ENCODE measurements at regions not wholly inside any gene's neighbourhood (a gene's known extent, or its start where the extent isn't known, plus 50 kb on each side); places are given as distances from the start of the nearest gene placed in this dataset.

DNA sequence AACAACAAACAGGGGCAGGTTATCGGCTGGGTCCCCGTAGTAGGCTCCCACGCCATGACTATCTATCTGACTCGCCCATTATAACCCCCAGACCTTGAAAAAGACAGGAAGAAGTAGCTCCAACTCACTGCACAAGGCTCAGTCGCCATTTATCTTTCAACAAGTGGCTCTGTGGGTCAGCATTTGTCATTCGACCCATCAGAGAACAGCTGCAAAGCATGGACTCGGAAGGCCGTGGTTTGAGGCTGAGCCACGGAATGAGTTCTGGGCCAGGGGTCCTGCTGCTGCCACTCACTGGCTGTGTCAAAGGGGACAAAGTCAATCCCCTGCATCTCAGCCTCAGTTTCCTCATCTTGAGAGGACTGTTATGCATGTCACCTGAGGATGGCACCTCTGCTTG lies 131.0 kb downstream of the DMRTA2 start:
- no peak for DNase-seq (ENCODE audit: low read depth)

DNA sequence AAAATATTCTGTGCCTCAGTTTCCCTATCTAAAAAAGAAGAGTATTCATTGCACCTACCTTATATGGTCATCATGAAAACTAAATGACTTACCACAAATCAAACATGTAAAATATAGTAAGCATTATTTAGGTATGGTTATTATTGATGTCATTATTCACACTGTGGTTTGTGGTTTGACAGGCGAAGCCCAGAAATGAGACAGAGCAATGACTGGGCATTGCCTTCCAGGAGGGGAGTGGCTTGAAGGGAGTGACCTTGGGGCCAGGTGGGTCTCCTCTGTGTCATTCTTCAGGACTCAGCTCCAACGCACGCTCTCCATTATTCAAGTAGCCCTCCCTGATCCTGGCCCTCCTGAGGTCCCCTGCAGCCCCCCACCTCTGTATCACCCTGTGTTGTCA lies 133.7 kb downstream of the DMRTA2 start:
- no peak for DNase-seq (ENCODE audit: low read depth)

DNA sequence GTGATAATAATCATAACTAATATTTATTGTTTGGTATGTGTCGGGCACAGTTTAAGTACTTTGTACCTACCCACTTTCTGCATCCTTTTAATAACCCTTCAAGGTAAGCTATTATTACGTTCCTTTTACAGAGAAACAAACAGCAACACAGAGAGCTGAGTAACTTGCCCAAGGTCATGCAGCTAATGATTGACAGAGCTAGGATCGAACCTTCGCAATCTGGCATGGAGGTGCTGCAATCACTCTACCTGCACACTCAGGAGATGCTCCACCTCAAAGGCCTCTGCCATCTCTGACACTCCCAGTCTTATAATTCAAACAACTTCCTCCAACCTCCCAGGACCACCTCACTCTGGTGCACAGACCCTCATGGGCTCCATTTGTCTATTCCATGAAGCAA lies 137.2 kb downstream of the DMRTA2 start:
- no peak for DNase-seq (ENCODE audit: low read depth)

- DNase-seq (ENCODE audit: low read depth), result no peak
Observed at GRCh38 chr1:50279622-50280330, 143.5 kb downstream of the DMRTA2 start.

- DNase-seq (ENCODE audit: low read depth), result no peak
Observed at GRCh38 chr1:50278961-50279360, 144.3 kb downstream of the DMRTA2 start.

DNA sequence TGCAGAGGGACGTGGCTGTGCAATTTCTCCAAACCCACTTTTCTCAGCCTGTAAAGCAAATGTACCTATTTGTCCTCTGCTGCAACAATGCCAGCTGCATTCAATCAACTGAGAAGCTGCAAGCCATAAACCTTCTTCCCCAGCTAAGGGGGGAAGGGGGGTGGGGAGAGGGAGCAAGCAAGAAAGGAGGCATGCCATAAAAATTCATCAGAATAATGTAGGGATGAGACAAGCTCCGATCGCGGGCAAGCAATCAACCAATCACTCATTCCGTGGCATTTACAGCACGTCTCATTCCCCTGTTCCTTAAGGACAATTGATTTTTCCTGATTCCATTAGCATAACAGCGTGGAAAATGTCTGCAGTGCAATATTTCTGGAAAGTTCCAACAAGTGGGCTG lies 144.8 kb downstream of the DMRTA2 start:
- no peak for DNase-seq (ENCODE audit: low read depth)

DNA sequence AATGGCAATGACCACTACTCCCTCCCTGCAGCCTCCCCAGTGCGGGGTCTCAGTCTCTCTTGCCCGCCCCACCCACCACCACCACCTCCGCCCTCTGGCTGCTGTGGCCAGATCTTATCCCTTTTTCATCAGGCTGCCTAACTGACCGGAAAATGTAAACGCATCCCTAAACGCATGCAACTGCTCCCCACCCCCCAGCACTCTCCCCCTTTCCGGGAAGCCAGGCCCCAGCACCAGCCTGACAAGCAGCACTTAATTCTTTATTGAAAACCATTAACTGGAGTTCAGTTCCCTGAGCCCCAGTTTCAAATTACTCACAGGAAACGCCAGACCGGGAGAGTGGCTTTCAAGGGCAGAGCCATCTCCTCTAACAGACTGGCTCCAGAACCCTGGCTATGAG lies 147.7 kb downstream of the DMRTA2 start:
- DNase-seq (ENCODE audit: low read depth), result no peak

- no peak for DNase-seq (ENCODE audit: low read depth)
Observed at GRCh38 chr1:50272912-50273311, 150.3 kb downstream of the DMRTA2 start.

- peak; percentile 6 for DNase-seq (ENCODE audit: low read depth)
Observed at GRCh38 chr1:50271968-50272578, 151.2 kb downstream of the DMRTA2 start.

- no peak for DNase-seq (ENCODE audit: low read depth)
Observed at GRCh38 chr1:50271337-50271736, 151.9 kb downstream of the DMRTA2 start.

DNA sequence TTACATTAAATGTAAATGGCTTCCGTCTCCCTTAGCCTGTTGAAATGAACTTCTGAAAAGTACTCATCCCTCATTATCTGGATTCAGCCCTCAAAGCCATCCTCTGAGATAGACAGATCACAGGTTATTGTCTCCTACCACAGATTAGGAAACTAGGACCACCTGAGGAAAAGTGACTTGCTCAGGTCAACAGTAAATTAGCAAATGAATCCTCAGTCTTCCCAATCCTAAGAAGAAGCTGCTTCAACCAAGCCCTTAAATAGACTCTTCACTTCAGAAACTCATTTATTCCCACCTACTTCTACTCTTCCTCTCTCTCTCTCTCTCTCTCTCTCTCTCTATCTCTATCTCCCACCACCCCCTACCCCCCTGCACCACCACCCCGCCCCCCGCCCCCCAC lies 152.3 kb downstream of the DMRTA2 start:
- no peak for DNase-seq (ENCODE audit: low read depth)

GRCh38 chr1:50268049-50268448 lies 155.2 kb downstream of the DMRTA2 start:
- no peak for DNase-seq (ENCODE audit: low read depth)

- peak; percentile 58 for DNase-seq (ENCODE audit: low read depth)
Observed at GRCh38 chr1:50266509-50266908, 156.7 kb downstream of the DMRTA2 start.

DNA sequence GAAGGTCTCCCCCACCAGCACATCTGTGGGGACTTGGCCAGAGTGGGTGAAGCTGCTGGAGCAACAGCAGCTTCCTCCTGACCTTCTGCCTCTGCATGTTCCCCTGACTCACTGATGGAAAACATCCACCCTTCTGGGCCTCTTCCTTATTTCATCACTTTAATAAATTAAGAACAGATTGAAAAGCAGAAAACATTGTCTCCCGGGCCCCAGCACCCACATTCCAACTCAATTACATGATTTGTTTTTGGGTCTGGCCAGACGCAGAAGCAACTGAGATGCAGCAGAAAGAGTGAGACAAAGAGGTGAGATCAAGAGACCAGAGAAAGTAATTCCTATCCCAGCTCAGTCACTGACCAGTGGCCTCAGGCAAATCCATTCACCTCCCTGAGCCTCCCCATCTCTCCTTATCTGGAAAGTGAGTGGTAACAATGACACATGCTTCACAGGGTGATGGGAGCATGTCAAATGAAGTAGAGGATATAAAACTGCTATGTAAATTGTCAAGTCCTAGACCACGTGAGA lies 157.1 kb downstream of the ELAVL4 start:
- peak; percentile 76 for DNase-seq (ENCODE audit: low read depth)

DNA sequence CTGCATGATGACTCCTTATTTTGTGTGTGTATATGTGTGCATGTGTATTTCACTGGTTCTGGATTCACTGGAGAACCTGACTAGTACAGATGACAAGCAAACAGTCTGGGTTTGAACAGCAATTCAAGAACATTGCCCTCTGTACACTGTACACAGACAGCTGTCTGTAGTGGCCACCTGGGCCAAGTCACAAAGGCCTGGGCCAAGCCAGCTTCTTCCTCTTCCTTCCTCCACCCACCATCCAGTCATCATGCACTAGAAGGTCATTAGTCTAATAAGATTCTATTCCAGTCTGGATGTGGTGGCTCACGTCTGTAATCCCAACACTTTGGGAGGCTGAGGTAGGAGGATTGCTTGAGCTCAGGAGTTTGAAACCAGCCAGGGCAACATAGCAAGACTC lies 155.9 kb downstream of the ELAVL4 start:
- no peak for DNase-seq (ENCODE audit: low read depth)

- DNase-seq (ENCODE audit: low read depth), result no peak
Observed at GRCh38 chr1:50262436-50262835, 153.7 kb downstream of the ELAVL4 start.

GRCh38 chr1:50261951-50262350 lies 153.2 kb downstream of the ELAVL4 start:
- no peak for DNase-seq (ENCODE audit: low read depth)

DNA sequence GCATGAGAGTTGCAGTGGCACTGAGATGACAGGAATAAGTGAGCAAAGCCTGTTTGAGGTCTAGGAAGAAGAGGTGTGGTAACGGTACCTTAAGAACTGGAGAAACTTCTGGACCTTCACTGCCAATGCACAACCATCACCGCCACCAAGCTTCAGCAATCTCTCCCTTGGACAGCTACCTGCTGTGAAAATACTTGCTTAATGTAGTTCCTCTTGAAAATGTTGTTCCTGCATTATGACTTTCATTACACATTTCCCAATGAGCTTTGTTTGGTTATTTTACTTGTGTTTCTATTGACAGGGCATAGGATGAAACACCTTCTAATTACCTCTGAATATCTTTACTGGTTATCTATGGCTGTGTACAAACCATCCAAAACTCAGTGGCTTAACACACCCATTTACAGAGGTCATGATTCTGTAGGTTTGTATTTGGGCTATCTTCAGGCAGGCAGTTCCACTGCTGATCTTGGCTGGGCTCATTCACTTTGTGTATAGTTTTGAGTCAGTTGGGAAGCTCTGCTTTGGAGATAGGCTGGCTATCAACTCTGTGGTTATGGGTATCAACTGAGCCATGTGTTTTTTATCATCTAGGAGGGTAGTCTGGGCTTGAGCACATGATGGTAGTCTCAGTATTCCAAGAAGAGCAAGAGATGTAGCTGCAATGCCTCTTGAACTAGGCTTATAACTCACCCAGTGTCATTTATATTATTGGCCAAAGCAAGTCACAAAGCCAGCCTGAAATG lies 149.4 kb downstream of the ELAVL4 start:
- no peak for DNase-seq (ENCODE audit: low read depth)

- DNase-seq (ENCODE audit: low read depth), result no peak
Observed at GRCh38 chr1:50257029-50257428, 148.3 kb downstream of the ELAVL4 start.

All from fibroblast of gingiva (primary cell).